NB4 (cell line): ENCODE measurements at regions not wholly inside any gene's neighbourhood (a gene's known extent, or its start where the extent isn't known, plus 50 kb on each side); places are given as distances from the start of the nearest gene placed in this dataset.

Source experiments
- POLR2A ChIP-seq: IDR thresholded peaks from 2 replicates; pipeline ENCODE4 v1.6.1; 2011; ENCODE audit warnings: mild to moderate bottlenecking; ENCODE audit not compliant: insufficient read length; ENCODE audit errors: extremely low read depth
- TF ChIP-seq, protein P1 (sequence below): IDR thresholded peaks from one replicate; pipeline ENCODE4 v1.5.1; 2012; ENCODE audit warnings: low read depth, low read length
- TF ChIP-seq, protein P2 (sequence below): IDR thresholded peaks from 2 replicates; pipeline ENCODE4 v1.6.1; 2011; ENCODE audit warnings: low read depth, low read length

DNA sequence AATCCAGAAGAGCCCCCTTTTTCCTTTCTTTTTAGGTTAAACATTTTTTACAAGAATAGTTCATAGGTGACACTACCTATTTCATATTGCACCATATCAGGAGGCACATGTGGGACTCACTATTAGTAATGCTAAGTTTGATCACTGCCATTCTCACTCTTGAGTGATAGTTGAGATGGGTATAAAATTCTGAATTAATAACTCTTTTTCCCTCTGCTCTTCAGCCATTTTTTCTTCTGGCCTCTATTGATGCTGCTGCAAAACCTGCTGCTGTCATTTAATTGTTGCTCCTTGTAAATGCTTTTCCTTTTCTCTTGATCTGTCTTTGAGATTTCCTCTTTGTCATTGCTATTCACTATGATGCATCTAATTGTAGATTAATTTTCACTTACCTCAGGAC is 482.0 kb downstream of the MID1IP1 start:
- TF ChIP-seq, protein P1, sequence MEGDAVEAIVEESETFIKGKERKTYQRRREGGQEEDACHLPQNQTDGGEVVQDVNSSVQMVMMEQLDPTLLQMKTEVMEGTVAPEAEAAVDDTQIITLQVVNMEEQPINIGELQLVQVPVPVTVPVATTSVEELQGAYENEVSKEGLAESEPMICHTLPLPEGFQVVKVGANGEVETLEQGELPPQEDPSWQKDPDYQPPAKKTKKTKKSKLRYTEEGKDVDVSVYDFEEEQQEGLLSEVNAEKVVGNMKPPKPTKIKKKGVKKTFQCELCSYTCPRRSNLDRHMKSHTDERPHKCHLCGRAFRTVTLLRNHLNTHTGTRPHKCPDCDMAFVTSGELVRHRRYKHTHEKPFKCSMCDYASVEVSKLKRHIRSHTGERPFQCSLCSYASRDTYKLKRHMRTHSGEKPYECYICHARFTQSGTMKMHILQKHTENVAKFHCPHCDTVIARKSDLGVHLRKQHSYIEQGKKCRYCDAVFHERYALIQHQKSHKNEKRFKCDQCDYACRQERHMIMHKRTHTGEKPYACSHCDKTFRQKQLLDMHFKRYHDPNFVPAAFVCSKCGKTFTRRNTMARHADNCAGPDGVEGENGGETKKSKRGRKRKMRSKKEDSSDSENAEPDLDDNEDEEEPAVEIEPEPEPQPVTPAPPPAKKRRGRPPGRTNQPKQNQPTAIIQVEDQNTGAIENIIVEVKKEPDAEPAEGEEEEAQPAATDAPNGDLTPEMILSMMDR = no peak
- TF ChIP-seq, protein P2, sequence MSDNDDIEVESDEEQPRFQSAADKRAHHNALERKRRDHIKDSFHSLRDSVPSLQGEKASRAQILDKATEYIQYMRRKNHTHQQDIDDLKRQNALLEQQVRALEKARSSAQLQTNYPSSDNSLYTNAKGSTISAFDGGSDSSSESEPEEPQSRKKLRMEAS = no peak
- TF ChIP-seq POLR2A = no peak
